Esophagus (tissue), 2 donors: ENCODE measurements at regions not wholly inside any gene's neighbourhood (a gene's known extent, or its start where the extent isn't known, plus 50 kb on each side); places are given as distances from the start of the nearest gene placed in this dataset.

Experiments used
- H3K27ac ChIP-seq, 2 donors: one replicate each; pipeline ENCODE4 v1.5.1; 2013; ENCODE audit warnings: low read depth in 2 of 2, mild to moderate bottlenecking in 2 of 2, inconsistent platforms in 1 of 2, low read length in 1 of 2, moderate library complexity in 1 of 2
- H3K27me3 ChIP-seq, 2 donors: one replicate each; pipeline ENCODE4 v1.6.1; 2013; ENCODE audit warnings: low read length in 2 of 2, control low read depth in 1 of 2, mild to moderate bottlenecking in 1 of 2; ENCODE audit not compliant: insufficient read depth in 2 of 2, control insufficient read depth in 1 of 2
- H3K36me3 ChIP-seq, 2 donors: one replicate each; pipeline ENCODE4 v1.6.1; 2013; ENCODE audit warnings: low read length in 1 of 2; ENCODE audit not compliant: control insufficient read depth in 2 of 2, insufficient read depth in 2 of 2
- H3K4me1 ChIP-seq, 2 donors: one replicate each; pipeline ENCODE4 v1.6.1; 2013; ENCODE audit warnings: low read length in 1 of 2; ENCODE audit not compliant: control insufficient read depth in 2 of 2, insufficient read depth in 2 of 2
- H3K4me3 ChIP-seq, 2 donors: one replicate each; pipeline ENCODE4 v1.5.1; 2013; ENCODE audit warnings: low read length in 2 of 2, mild to moderate bottlenecking in 2 of 2, low read depth in 1 of 2, moderate library complexity in 1 of 2
- H3K9me3 ChIP-seq, 2 donors: one replicate each; pipeline ENCODE4 v1.6.1; 2013; ENCODE audit warnings: mild to moderate bottlenecking in 2 of 2, low read depth in 1 of 2, low read length in 1 of 2, moderate library complexity in 1 of 2; ENCODE audit not compliant: control insufficient read depth in 2 of 2, insufficient read depth in 1 of 2
- WGBS, 2 donors: extraction: QIAGEN DNeasy Blood & Tissue Kit; methylation state at CpG; one replicate each; pipeline ENCODE4 v1.1.7; 2013; 5-methylcytosine and 5-hydroxymethylcytosine counted together
- donor health status: healthy with polysubstance abuse.
- donor health status: Bipolar disorder and iron deficiency.

DNA sequence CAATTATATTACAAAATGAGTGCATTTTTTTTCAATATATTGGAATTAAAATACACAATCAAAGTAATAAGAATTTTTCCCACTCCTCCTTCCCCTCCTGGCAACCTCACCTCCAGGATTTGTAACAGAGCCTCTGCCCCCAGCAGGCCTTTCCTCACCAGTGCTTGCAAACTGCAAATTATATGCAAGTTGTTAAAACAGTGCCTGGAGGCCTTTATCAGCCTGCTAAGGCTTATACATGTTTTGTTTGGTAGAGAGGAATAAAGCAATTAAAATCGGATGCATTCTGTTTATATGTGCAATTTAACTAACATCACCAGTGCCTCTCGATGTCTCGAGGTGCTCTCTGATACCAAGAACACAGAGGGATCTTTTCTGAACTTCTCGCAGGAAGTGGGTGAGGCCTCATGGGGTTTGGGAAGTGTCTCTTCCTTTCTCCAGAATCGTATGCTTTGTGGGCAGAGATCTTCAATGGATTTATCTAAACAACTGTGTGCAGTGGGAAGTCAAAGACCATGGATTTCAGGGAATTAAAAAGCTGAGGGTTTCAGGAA is 186.8 kb downstream of the CDH26 start:
- Histone ChIP-seq H3K27ac (no peak overlapping the region), H3K9me3 (no peaks in the 10 kb centered on the region), H3K4me1 (no peaks in the 10 kb centered on the region), H3K36me3 (no peaks in the 10 kb centered on the region), H3K27me3 (no peaks in the 10 kb centered on the region), H3K4me3 (no peak overlapping the region)
- WGBS, 2 donors, result 58 to 63% methylated on average over 5 of the region's 5 CpGs

GRCh38 chr20:60147004-60147403 is 188.8 kb downstream of the CDH26 start:
- H3K9me3 ChIP-seq, result no peaks in the 10 kb centered on the region
- H3K4me1 ChIP-seq, result no peaks in the 10 kb centered on the region
- no peak overlapping the region for H3K4me3 ChIP-seq
- no peaks in the 10 kb centered on the region for H3K36me3 ChIP-seq
- no peaks in the 10 kb centered on the region for H3K27me3 ChIP-seq
- no peak overlapping the region for H3K27ac ChIP-seq
- WGBS, 2 donors, result 79 to 84% methylated on average over 2 of the region's 2 CpGs

- H3K4me3 ChIP-seq, result no peak overlapping the region
- no peaks in the 10 kb centered on the region for H3K36me3 ChIP-seq
- no peak overlapping the region for H3K27ac ChIP-seq
- H3K9me3 ChIP-seq, result no peaks in the 10 kb centered on the region
- H3K27me3 ChIP-seq, result no peaks in the 10 kb centered on the region
- H3K4me1 ChIP-seq, result no peaks in the 10 kb centered on the region
Observed at GRCh38 chr20:60148885-60149284, 190.7 kb downstream of the CDH26 start.

DNA sequence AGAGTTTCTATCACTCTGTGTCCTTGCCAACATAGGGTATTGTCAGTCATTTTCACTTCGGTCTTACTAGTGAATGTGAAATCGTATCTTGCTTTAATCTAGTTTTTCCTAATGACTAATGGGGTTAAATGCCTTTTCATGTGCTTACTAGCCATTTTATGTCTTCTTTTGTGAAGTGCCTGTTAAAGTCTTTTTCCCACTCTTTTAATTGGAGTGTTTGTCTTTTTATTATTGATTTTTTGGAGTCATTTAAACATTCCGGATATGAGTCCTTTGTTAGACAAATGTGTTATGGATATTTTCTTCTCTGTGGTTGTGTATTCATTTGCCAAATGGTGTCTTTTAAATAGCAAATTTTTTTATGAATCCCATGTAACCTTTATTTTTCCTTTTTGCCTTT is 194.6 kb downstream of the CDH26 start:
- Histone ChIP-seq H3K9me3 (no peaks in the 10 kb centered on the region), H3K36me3 (no peaks in the 10 kb centered on the region), H3K4me1 (no peaks in the 10 kb centered on the region), H3K27me3 (no peaks in the 10 kb centered on the region), H3K27ac (no peak overlapping the region), H3K4me3 (no peak overlapping the region)
- 69 to 75% methylated on average over 3 of the region's 3 CpGs for WGBS, 2 donors

GRCh38 chr20:60160451-60161145 is 202.4 kb downstream of the CDH26 start:
- Histone ChIP-seq H3K27ac (no peak overlapping the region), H3K36me3 (no peaks in the 10 kb centered on the region), H3K27me3 (no peaks in the 10 kb centered on the region), H3K9me3 (no peaks in the 10 kb centered on the region), H3K4me1 (no peaks in the 10 kb centered on the region), H3K4me3 (no peak overlapping the region)
- WGBS, 2 donors, result 81 to 93% methylated on average over 2 of the region's 2 CpGs

GRCh38 chr20:60167812-60168211 is 209.6 kb downstream of the CDH26 start:
- H3K36me3 ChIP-seq, result no peaks in the 10 kb centered on the region
- no peak overlapping the region for H3K27ac ChIP-seq
- no peaks in the 10 kb centered on the region for H3K27me3 ChIP-seq
- WGBS, 2 donors, result 66 to 75% methylated on average over 1 of the region's 1 CpG
- H3K4me1 ChIP-seq, result no peaks in the 10 kb centered on the region
- H3K9me3 ChIP-seq, result no peaks in the 10 kb centered on the region
- H3K4me3 ChIP-seq, result no peak overlapping the region

GRCh38 chr20:60168963-60169362 is 210.7 kb downstream of the CDH26 start:
- Histone ChIP-seq H3K27me3 (no peaks in the 10 kb centered on the region), H3K36me3 (no peaks in the 10 kb centered on the region), H3K4me3 (no peak overlapping the region), H3K27ac (no peak overlapping the region), H3K9me3 (peaks cover 0 to 2% of the 10 kb centered on the region in 2 donors), H3K4me1 (no peaks in the 10 kb centered on the region)
- WGBS, 2 donors, result 77 to 87% methylated on average over 1 of the region's 1 CpG

- Histone ChIP-seq H3K36me3 (no peaks in the 10 kb centered on the region), H3K4me1 (no peaks in the 10 kb centered on the region), H3K27ac (no peak overlapping the region), H3K27me3 (no peaks in the 10 kb centered on the region), H3K9me3 (peaks cover 0 to 2% of the 10 kb centered on the region in 2 donors), H3K4me3 (no peak overlapping the region)
- WGBS, 2 donors, result 71 to 83% methylated on average over 3 of the region's 3 CpGs
Observed at GRCh38 chr20:60170116-60170515, 211.9 kb downstream of the CDH26 start.

- peaks cover 0 to 2% of the 10 kb centered on the region in 2 donors for H3K9me3 ChIP-seq
- no peak overlapping the region for H3K27ac ChIP-seq
- no peaks in the 10 kb centered on the region for H3K36me3 ChIP-seq
- no peaks in the 10 kb centered on the region for H3K4me1 ChIP-seq
- no peaks in the 10 kb centered on the region for H3K27me3 ChIP-seq
- H3K4me3 ChIP-seq, result no peak overlapping the region
Observed at GRCh38 chr20:60171313-60171712, 213.1 kb downstream of the CDH26 start.

DNA sequence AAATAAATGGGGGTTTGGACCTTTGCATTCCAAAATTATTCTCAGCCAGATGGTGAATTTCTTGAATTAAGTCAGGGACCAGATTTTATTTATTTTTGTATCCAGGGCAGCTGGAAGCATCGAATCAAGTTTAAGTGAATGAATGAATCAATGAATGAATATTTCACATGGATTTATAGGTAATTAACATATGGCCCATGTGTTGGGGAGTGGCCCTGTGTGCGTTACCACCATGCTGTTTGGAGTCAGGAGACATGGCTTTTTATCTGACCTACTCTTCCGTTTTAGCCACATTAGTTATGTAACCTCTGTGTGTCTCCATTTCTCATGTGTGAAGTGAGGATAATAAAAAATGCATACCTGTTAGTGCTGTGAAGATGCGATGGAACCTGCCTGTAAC is 213.5 kb downstream of the CDH26 start:
- WGBS, 2 donors, result 79 to 82% methylated on average over 4 of the region's 4 CpGs
- Histone ChIP-seq H3K36me3 (no peaks in the 10 kb centered on the region), H3K4me1 (no peaks in the 10 kb centered on the region), H3K4me3 (no peak overlapping the region), H3K9me3 (peaks cover 0 to 2% of the 10 kb centered on the region in 2 donors), H3K27me3 (no peaks in the 10 kb centered on the region), H3K27ac (no peak overlapping the region)
